DOHH2 (cell line): ENCODE measurements at regions not wholly inside any gene's neighbourhood (a gene's known extent, or its start where the extent isn't known, plus 50 kb on each side); places are given as distances from the start of the nearest gene placed in this dataset.

Source experiments
- H3F3A ChIP-seq: fragments of 200-600 bp; sonication (generic), shearing (Covaris generic); 2 replicates; pipeline ENCODE4 v1.6.0; 2016; ENCODE audit warnings: antibody characterized with exemption, mild to moderate bottlenecking; ENCODE audit not compliant: control insufficient read depth, insufficient read depth
- H3K27ac ChIP-seq: fragments of 200-600 bp; sonication (generic); 2 replicates; pipeline ENCODE4 v1.5.1; 2014; ENCODE audit warnings: low read depth, mild to moderate bottlenecking, low read length, moderate library complexity
- H3K27me3 ChIP-seq: fragments of 200-600 bp; sonication (generic); 2 replicates; pipeline ENCODE4 v1.6.1; 2014; ENCODE audit warnings: mild to moderate bottlenecking, low read length, mixed read lengths; ENCODE audit not compliant: control insufficient read depth
- H3K36me3 ChIP-seq: fragments of 200-600 bp; sonication (generic); 2 replicates; pipeline ENCODE4 v1.6.1; 2014; ENCODE audit warnings: mild to moderate bottlenecking, low read length, moderate library complexity, mixed read lengths; ENCODE audit not compliant: control insufficient read depth
- H3K4me1 ChIP-seq: fragments of 200-600 bp; sonication (generic); 2 replicates; pipeline ENCODE4 v1.6.1; 2014; ENCODE audit warnings: mild to moderate bottlenecking, low read length, mixed read lengths; ENCODE audit not compliant: control insufficient read depth
- H3K4me2 ChIP-seq: fragments of 200-600 bp; sonication (generic); 2 replicates; pipeline ENCODE4 v1.6.0; 2014; ENCODE audit warnings: mild to moderate bottlenecking, low read length, moderate library complexity
- H3K4me3 ChIP-seq: fragments of 200-600 bp; sonication (generic); 2 replicates; pipeline ENCODE4 v1.5.1; 2014; ENCODE audit warnings: mild to moderate bottlenecking, low read length, mixed read lengths
- H3K79me2 ChIP-seq: fragments of 200-600 bp; sonication (generic); 2 replicates; pipeline ENCODE4 v1.6.1; 2014; ENCODE audit warnings: mild to moderate bottlenecking, low read length, mixed read lengths; ENCODE audit not compliant: control insufficient read depth
- H3K9me2 ChIP-seq: fragments of 200-600 bp; sonication (generic); replicated peaks from 2 replicates; pipeline ENCODE4 v1.6.1; 2014; ENCODE audit warnings: mild to moderate bottlenecking, low read length, mixed read lengths; ENCODE audit not compliant: control insufficient read depth
- H3K9me3 ChIP-seq: fragments of 200-600 bp; sonication (generic); 2 replicates; pipeline ENCODE4 v1.6.1; 2014; ENCODE audit warnings: antibody characterized with exemption, low read length, mixed read lengths; ENCODE audit not compliant: control insufficient read depth, insufficient read depth
- H4K20me1 ChIP-seq: fragments of 200-600 bp; sonication (generic); 2 replicates; pipeline ENCODE4 v1.6.0; 2014; ENCODE audit warnings: low read depth, mild to moderate bottlenecking, antibody characterized with exemption, low read length, moderate library complexity; ENCODE audit not compliant: control insufficient read depth, insufficient read depth
- EZH2phosphoT487 ChIP-seq: fragments of 200-600 bp; sonication (generic); IDR thresholded peaks from 2 replicates; pipeline ENCODE4 v1.6.1; 2017; ENCODE audit warnings: borderline replicate concordance, mild to moderate bottlenecking, antibody characterized with exemption, low read length, moderate library complexity, mixed read lengths
- TF ChIP-seq, protein P1 (sequence below): fragments of 200-600 bp; sonication (generic); IDR thresholded peaks from one replicate; pipeline ENCODE4 v1.5.1; 2014; ENCODE audit warnings: antibody characterized with exemption, mild to moderate bottlenecking, low read depth, low read length; ENCODE audit not compliant: poor library complexity, severe bottlenecking

DNA sequence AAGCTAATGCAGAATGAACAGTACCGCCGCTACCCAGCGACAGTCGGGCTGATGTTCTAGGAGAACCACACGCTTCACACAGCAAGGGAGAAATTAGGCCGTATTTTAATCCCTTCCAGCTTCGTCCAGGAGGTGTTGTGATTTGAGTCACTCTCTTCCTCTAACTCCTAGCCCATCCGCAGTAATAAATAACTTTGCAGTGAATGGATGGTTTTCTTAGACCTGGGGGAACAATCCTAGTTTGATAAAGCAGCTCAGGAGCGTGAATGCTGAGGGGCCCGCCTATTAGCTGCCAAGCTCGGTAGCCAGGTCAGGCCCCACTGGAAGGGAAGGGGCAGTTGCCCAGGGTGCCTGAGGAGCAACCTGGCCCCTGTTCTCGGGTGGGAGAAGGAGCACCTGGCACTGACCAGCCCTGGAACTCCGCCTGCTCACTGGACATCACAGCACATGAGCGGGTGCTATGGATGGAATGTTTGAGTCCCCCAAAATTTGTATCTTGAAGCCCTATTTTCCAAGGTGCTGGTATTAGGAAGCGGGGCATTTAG is 146.0 kb upstream of the AFDN start:
- no peaks in the 10 kb centered on the region for H3K79me2 ChIP-seq
- H3K4me2 ChIP-seq = no peak overlapping the region
- no peak for TF ChIP-seq EZH2phosphoT487
- TF ChIP-seq, protein P1, sequence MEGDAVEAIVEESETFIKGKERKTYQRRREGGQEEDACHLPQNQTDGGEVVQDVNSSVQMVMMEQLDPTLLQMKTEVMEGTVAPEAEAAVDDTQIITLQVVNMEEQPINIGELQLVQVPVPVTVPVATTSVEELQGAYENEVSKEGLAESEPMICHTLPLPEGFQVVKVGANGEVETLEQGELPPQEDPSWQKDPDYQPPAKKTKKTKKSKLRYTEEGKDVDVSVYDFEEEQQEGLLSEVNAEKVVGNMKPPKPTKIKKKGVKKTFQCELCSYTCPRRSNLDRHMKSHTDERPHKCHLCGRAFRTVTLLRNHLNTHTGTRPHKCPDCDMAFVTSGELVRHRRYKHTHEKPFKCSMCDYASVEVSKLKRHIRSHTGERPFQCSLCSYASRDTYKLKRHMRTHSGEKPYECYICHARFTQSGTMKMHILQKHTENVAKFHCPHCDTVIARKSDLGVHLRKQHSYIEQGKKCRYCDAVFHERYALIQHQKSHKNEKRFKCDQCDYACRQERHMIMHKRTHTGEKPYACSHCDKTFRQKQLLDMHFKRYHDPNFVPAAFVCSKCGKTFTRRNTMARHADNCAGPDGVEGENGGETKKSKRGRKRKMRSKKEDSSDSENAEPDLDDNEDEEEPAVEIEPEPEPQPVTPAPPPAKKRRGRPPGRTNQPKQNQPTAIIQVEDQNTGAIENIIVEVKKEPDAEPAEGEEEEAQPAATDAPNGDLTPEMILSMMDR = no peak
- peaks cover 7% of the 10 kb centered on the region; the same call in 1 of the 2 replicates for H3K27me3 ChIP-seq
- H3K36me3 ChIP-seq = no peaks in the 10 kb centered on the region
- no peaks in the 10 kb centered on the region for H3F3A ChIP-seq
- H3K4me1 ChIP-seq = no peaks in the 10 kb centered on the region
- H3K9me2 ChIP-seq = no peaks in the 10 kb centered on the region
- no peak overlapping the region for H3K4me3 ChIP-seq
- no peaks in the 10 kb centered on the region for H4K20me1 ChIP-seq
- no peaks in the 10 kb centered on the region for H3K9me3 ChIP-seq
- no peak overlapping the region for H3K27ac ChIP-seq

DNA sequence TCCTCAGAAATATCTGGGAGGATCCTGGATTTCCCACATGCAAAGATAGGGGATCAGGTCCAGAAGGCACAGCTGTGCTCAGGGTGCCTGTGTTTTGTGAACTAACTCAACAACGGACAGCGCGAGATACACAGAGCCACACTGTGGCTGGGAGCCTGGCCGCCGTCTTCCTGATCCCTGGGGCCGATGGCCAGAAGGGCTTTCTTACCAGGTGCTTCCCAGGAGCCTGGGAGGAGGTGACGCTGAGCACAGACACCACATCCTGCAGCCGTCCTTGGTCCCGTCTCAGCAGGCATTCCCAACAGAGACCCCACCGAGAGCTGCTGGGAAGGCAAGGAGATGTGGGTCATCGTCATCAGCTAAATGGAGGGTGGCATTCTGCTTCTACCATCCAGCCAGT is 144.6 kb upstream of the AFDN start:
- H3K4me1 ChIP-seq = no peaks in the 10 kb centered on the region
- no peaks in the 10 kb centered on the region for H3K27me3 ChIP-seq
- H3K36me3 ChIP-seq = no peaks in the 10 kb centered on the region
- H4K20me1 ChIP-seq = no peaks in the 10 kb centered on the region
- no peaks in the 10 kb centered on the region for H3K79me2 ChIP-seq
- no peak overlapping the region for H3K27ac ChIP-seq
- no peaks in the 10 kb centered on the region for H3K9me2 ChIP-seq
- no peak overlapping the region for H3K4me2 ChIP-seq
- no peak overlapping the region for H3K4me3 ChIP-seq
- no peaks in the 10 kb centered on the region for H3K9me3 ChIP-seq
- TF ChIP-seq, protein P1 = no peak
- no peak for TF ChIP-seq EZH2phosphoT487
- peaks cover 3% of the 10 kb centered on the region for H3F3A ChIP-seq

DNA sequence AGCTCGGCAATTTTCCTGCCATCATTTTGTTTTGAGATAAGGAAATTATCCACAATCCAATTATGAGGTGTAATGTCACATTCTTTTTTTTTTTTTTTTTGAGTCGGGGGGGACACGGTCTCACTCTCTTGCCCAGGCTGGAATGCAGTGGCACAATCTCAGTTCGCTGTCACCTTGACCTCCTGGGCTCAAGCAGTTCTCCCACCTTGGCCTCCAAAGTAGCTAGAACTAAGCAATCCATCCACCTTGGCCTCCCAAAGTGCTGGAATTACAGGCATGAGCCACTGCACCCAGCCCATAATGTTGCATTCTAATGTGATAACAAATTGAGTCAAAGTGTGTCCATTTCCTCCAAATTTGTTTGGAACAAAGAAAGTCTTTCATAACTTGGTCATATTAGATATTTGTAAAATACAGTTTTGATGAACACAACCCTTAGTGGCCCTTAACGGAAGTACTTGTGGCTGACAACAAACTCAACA is 144.1 kb upstream of the AFDN start:
- no peaks in the 10 kb centered on the region for H3K27me3 ChIP-seq
- H3K27ac ChIP-seq = no peak overlapping the region
- H3K4me2 ChIP-seq = no peak overlapping the region
- H3K9me2 ChIP-seq = no peaks in the 10 kb centered on the region
- no peaks in the 10 kb centered on the region for H3K79me2 ChIP-seq
- H3K4me1 ChIP-seq = no peaks in the 10 kb centered on the region
- no peaks in the 10 kb centered on the region for H4K20me1 ChIP-seq
- no peaks in the 10 kb centered on the region for H3K9me3 ChIP-seq
- no peak overlapping the region for H3K4me3 ChIP-seq
- peaks cover 3% of the 10 kb centered on the region for H3F3A ChIP-seq
- no peaks in the 10 kb centered on the region for H3K36me3 ChIP-seq
- no peak for TF ChIP-seq EZH2phosphoT487
- TF ChIP-seq, protein P1 = no peak
